MM.1S (cell line): ENCODE measurements at regions not wholly inside any gene's neighbourhood (a gene's known extent, or its start where the extent isn't known, plus 50 kb on each side); places are given as distances from the start of the nearest gene placed in this dataset.

ENCODE experiments used
- CTCF ChIP-seq: fragments of 300-600 bp; sonication (generic); IDR thresholded peaks from 2 replicates; pipeline ENCODE4 v1.5.1; 2016; ENCODE audit warnings: antibody characterized with exemption, low read length, mixed read lengths
- EZH2 ChIP-seq: fragments of 300-600 bp; sonication (generic); optimal IDR thresholded peaks from 2 replicates; pipeline ENCODE3; 2017; ENCODE audit warnings: low read depth, mild to moderate bottlenecking, antibody characterized with exemption, low read length, mixed read lengths

GRCh38 chr2:220708366-220708765 is 863.7 kb downstream of the EPHA4 start:
- TF ChIP-seq CTCF (no peak), EZH2 (no peak)
